Epithelial cell of esophagus (primary cell): ENCODE measurements at regions not wholly inside any gene's neighbourhood (a gene's known extent, or its start where the extent isn't known, plus 50 kb on each side); places are given as distances from the start of the nearest gene placed in this dataset.
"Not testable (repeated sequence)": the region's sequence is repeated elsewhere in the genome, so short reads cannot be mapped to it uniquely, and the experiment has no call there.

ENCODE experiments used
- DNase-seq: peaks from one replicate; pipeline ENCODE4 v3.0.0; 2010; ENCODE audit warnings: low read depth
- H3K4me3 ChIP-seq: 2 replicates; pipeline ENCODE4 v1.5.1; 2011; ENCODE audit warnings: mild to moderate bottlenecking, low read length, control low read depth
- TF ChIP-seq, protein P1 (sequence below): IDR thresholded peaks from 2 replicates; pipeline ENCODE4 v1.5.1; 2011; ENCODE audit warnings: low read depth, mild to moderate bottlenecking, low read length, control low read depth, inconsistent platforms; ENCODE audit not compliant: insufficient read depth; ENCODE audit errors: missing control alignments

DNA sequence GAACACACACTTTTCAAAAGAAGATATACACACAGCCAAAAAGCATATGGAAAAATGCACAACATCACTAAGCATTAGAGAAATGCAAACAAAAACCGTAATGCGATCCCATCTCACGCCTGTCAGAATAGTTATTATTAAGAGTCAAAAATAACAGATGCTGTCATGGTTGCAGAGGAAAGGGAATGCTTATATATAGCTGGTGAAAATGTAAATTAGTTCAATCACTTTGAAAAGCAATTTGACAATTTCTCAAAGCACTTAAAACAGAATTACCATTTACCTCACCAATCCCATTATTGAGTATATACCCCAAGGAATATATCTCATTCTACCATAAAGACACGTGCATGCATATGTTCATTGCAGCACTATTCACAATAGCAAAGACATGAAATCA lies 126.8 kb upstream of the MRPS30 start:
- no peak for DNase-seq
- no peak overlapping the region for H3K4me3 ChIP-seq
- TF ChIP-seq, protein P1, sequence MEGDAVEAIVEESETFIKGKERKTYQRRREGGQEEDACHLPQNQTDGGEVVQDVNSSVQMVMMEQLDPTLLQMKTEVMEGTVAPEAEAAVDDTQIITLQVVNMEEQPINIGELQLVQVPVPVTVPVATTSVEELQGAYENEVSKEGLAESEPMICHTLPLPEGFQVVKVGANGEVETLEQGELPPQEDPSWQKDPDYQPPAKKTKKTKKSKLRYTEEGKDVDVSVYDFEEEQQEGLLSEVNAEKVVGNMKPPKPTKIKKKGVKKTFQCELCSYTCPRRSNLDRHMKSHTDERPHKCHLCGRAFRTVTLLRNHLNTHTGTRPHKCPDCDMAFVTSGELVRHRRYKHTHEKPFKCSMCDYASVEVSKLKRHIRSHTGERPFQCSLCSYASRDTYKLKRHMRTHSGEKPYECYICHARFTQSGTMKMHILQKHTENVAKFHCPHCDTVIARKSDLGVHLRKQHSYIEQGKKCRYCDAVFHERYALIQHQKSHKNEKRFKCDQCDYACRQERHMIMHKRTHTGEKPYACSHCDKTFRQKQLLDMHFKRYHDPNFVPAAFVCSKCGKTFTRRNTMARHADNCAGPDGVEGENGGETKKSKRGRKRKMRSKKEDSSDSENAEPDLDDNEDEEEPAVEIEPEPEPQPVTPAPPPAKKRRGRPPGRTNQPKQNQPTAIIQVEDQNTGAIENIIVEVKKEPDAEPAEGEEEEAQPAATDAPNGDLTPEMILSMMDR: no peak

DNA sequence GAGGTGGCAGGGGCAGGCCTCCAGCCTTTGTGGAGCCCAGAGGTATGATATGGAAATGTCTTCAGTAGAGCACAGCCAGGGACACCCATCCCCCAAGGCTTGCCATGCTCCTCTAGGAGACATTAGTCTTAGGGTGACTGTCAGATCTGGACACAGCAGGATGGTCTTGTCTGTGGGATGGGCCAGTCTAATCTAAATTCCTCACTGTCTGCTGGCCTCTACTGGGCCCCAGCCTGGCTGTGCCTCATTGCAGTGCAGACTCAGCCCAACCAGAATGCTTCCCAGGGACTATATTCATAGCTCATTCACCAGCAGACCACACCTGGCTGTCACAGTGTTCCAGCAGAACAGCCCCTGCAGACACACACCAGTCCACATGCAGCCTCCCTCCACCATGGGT lies 129.5 kb upstream of the MRPS30 start:
- H3K4me3 ChIP-seq: no peak overlapping the region
- no peak for DNase-seq
- TF ChIP-seq, protein P1: no peak

DNA sequence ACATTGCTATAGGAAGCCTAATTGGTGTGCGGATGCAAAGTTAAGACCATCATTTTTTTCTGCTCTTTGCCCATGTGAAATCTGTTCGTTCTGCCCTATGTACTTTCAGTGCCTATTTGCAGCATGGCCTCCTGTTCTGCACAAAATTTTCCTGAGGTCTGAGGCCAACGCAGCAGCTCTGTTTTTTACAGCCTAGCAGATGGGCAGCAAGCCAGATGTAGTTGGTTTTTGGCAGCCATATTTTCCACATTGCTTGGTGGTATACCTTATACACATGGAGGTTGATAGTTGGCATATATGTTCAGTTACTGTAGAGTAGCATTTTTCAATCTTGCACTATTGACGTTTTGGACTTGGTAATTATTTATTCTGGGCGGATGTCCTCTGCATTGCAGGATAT lies 133.5 kb upstream of the MRPS30 start:
- H3K4me3 ChIP-seq: no peak overlapping the region
- no peak for DNase-seq
- TF ChIP-seq, protein P1: no peak

DNA sequence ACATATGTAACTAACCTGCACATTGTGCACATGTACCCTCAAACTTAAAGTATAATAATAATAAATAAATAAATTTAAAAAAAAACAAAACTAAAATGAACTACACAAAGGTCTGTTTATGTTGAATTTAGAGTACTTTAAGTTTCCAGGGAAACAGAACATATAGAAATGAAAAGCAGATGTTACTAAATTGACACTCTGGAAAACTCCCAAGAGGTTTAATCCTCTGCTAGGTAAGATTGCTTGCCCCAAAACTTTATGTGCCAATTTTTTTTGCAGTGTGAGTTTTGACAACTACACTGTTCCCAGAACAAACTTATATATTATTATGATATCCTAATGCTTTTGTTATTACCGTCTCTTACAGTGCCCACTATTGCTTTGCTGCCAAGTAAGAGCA lies 134.3 kb upstream of the MRPS30 start:
- TF ChIP-seq, protein P1: no peak
- H3K4me3 ChIP-seq: no peak overlapping the region
- no peak for DNase-seq

DNA sequence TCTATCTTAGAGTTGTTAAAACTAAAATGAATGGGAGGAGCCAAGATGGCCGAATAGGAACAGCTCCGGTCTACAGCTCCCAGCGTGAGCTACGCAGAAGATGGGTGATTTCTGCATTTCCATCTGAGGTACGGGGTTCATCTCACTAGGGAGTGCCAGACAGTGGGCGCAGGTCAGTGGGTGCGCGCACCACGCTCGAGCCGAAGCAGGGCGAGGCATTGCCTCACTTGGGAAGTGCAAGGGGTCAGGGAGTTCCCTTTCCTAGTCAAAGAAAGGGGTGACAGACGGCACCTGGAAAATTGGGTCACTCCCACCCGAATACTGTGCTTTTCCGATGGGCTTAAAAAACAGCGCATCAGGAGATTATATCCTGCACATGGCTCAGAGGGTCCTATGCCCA lies 140.3 kb upstream of the MRPS30 start:
- not testable (repeated sequence) for H3K4me3 ChIP-seq, DNase-seq

DNA sequence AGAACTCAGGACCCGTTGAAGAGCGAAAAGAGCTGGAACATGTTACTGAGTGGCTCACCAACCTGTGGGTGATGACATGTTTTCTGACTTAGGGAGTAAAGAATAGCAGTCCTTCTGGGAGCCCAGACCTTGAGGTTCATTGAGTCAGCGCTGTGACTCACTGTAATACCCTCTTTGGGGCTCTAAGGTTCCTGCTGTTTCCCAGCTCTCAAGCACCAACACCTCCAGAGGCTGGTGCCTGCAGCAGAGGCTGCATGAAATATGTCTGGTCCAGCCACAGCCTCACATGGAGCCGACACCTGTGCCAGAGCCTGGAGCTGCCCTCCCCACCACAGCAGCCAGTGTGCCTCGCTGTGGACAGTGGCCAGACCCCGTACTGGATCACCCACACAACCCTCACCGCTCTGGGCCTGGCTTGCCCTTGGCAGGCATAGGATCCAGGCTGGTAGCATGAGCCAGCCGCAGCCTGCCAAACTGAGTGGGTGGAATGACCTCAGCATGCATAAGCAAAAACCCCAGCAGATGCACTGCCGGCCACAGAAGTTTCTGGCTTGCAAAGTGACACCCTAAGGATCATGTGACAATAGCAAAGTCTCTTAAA lies 143.5 kb upstream of the MRPS30 start:
- no peak overlapping the region for H3K4me3 ChIP-seq
- peak; percentile 92 for DNase-seq
- TF ChIP-seq, protein P1: no peak

DNA sequence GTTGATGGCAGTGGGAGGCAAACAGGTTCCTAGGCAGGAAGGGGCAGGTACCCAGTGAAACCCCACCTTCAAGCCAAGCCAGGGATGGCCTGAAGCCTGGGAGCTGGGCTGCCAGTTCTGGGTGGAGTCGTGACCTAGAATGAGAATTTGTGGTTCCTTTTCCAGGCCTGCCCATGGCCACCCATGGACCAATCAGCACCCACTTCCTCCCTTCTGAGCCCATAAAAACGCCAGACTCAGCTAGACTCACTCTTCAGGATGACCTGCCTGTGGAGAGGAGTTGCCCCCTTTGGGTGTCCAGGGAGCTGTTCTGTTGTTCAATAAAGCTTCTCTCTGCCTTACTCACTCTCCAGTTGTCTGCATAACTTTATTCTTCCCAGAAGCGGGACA lies 144.0 kb upstream of the MRPS30 start:
- DNase-seq: no peak
- TF ChIP-seq, protein P1: no peak
- no peak overlapping the region for H3K4me3 ChIP-seq
